ENCODE measurements at regions not wholly inside any gene's neighbourhood (a gene's known extent, or its start where the extent isn't known, plus 50 kb on each side); places are given as distances from the start of the nearest gene placed in this dataset.

GRCh38 chr4:27913738-27914137 is 1053.1 kb downstream of the STIM2 start:
- no peak for DNase-seq (ENCODE audit: low read depth)
- in situ Hi-C loops (cut with HindIII; ENCODE audit: low sequenced_read_pairs), result no loop called here
- H3K4me3 ChIP-seq (ENCODE audit: low read depth, low read length), result no peak overlapping the region
- TF ChIP-seq CTCF (IDR thresholded peaks at IDR 0.05; ENCODE audit: low read depth, low read length, missing control alignments), result no peak

DNA sequence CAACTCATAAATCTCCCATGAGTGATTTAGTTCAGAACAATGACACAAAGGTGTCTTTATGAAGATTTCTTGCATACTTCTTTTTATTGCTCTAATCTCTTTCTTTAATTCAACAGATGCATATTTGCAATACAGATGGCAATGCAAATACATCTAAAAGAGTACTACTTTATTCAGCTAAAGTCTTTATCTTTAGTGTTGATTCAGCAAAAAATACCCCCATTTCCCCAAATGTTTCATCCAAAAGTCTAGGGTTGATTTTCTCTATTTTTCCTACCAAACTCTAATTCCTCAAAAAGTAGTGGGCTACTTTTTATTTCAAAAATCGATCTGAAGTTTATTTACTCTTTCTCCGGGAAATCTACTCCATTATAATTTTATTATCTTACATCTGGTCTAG is 1055.2 kb downstream of the STIM2 start:
- no peak for DNase-seq (ENCODE audit: low read depth)
- in situ Hi-C loops (cut with HindIII; ENCODE audit: low sequenced_read_pairs), result no loop called here
- no peak for TF ChIP-seq CTCF (IDR thresholded peaks at IDR 0.05; ENCODE audit: low read depth, low read length, missing control alignments)
- no peak overlapping the region for H3K4me3 ChIP-seq (ENCODE audit: low read depth, low read length)

DNA sequence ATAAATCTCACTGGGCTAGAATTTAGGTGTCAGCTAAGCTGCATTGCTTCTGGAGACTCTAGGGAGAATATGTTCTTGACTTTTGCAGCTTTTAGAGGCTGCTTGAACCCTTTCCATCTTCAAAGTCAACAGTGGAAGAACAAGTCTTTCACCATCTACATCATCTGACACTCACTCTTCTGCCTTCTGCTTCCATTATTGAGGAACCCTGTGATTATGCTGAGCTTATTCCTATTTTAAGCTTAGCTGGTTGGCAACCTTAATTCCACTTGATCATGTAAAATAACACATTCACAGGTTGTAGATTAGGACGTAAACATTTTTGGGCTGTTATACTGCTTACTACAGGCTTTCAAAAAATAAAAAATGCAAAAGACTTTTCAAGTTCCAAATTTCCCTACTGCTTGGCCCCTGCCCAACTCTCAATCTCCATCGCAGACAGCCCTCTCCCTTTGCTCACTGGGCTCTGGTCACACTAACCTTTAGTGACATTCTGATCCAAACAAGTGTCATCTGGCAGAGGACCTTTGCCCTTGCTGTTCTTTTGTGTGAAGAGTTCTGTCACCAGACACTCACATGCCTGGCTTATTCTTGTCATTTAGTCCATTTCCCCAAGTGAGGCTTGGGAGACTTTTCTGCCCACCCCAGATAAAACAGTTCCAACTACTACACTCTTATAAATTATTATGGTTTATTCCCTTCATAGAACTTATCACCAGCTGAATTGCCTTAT is 1056.0 kb downstream of the STIM2 start:
- H3K4me3 ChIP-seq (ENCODE audit: low read depth, low read length), result no peak overlapping the region
- TF ChIP-seq CTCF (IDR thresholded peaks at IDR 0.05; ENCODE audit: low read depth, low read length, missing control alignments), result no peak
- in situ Hi-C loops (cut with HindIII; ENCODE audit: low sequenced_read_pairs), result no loop called here
- DNase-seq (ENCODE audit: low read depth), result no peak

DNA sequence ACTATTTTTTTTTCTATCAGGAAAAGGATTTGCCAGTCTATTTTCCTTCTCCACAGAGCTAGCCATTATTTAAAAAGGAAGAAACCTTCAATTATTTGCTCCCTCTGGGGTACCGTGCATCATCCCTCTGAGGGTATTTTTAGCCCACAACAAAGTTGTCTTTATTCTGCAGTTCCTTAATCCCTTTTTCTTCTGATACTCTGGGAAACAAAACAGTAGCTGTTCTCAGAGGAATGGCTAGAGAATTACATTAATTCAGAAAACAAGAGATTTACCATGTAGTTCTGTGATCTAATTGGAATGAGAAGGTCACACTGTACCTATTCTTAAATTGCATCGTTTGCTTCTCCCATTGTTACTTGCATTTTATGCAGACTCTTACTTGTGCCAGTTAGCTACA is 1056.7 kb downstream of the STIM2 start:
- TF ChIP-seq CTCF (IDR thresholded peaks at IDR 0.05; ENCODE audit: low read depth, low read length, missing control alignments), result no peak
- in situ Hi-C loops (cut with HindIII; ENCODE audit: low sequenced_read_pairs), result no loop called here
- no peak for DNase-seq (ENCODE audit: low read depth)
- H3K4me3 ChIP-seq (ENCODE audit: low read depth, low read length), result no peak overlapping the region

DNA sequence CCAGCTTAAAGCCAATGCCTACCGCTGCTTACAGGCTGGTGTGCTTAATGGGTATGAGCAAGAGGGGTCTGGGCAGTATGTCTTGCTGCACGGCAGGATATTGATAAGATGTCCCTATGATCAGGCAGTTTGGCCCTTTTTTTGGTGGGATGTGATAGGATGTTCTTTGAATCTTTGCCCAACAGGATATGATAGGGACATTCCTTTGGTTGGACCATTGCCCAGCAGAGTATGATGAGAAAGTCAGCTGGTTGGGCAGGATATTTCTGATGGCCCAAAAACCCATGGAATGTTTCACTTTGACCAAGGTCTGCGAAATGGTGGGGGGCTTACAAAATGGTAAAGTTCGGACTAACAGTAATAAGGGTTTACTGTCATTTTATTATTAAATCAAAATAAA is 1060.6 kb downstream of the STIM2 start:
- in situ Hi-C loops (cut with HindIII; ENCODE audit: low sequenced_read_pairs), result no loop called here
- no peak for DNase-seq (ENCODE audit: low read depth)
- H3K4me3 ChIP-seq (ENCODE audit: low read depth, low read length), result no peak overlapping the region
- no peak for TF ChIP-seq CTCF (IDR thresholded peaks at IDR 0.05; ENCODE audit: low read depth, low read length, missing control alignments)

DNA sequence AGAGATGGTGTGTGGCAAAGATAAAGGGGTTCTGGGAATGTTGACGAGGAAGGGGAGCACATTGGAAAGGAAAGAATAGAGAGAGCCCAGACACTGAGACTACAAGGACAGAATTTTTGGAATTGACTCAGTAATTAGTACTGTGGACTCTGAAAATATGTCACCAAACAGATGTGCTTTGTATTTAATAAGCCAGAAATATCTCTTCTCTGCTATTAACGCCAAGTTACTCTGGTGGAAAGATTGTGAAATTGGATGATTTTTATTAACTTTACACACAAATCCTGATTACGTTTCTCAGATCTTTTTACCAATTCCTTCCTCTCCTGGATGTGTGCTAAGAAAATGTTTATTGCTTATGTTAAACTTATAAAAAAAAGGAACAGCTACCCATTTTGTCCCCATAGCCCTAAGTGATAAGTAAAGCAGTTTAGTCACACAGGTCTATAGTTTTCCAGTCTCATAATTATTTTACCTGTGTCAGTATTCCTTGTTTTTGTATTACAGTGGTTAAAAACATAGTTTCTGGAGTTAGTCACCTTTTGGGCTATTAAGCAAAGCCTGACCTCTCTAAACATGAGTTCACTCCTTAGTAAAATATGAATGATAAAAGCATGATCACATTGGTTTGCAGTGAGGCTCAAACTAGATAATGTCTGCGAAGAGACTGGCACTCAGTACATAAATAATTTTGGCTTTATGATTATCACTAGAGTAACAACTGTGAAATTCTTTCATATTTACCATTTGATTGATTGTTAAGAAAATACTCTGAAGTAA is 1068.3 kb downstream of the STIM2 start:
- in situ Hi-C loops (cut with HindIII; ENCODE audit: low sequenced_read_pairs), result no loop called here
- no peak for TF ChIP-seq CTCF (IDR thresholded peaks at IDR 0.05; ENCODE audit: low read depth, low read length, missing control alignments)
- no peak for DNase-seq (ENCODE audit: low read depth)
- no peak overlapping the region for H3K4me3 ChIP-seq (ENCODE audit: low read depth, low read length)

Measured in astrocyte of the cerebellum (primary cell).